PC-9 (cell line): ENCODE measurements at regions not wholly inside any gene's neighbourhood (a gene's known extent, or its start where the extent isn't known, plus 50 kb on each side); places are given as distances from the start of the nearest gene placed in this dataset.

Experiments used
- BruUV-seq: library from RNA; stranded (reverse); fragments of 400-500 nt; replicated peaks from 2 replicates; lab custom pipeline; 2021; lab: Mats Ljungman, UMichigan
- CTCF ChIA-PET: fragments of 300-600 bp; sonication (Branson Sonifier 250); formaldehyde crosslinking; loops from one replicate; lab custom pipeline; 2022; ENCODE audit warnings: antibody characterized with exemption; lab: Charles Lee
- POLR2A ChIA-PET: fragments of 300-600 bp; sonication (Branson Sonifier 250); formaldehyde crosslinking; loops from one replicate; lab custom pipeline; 2022; ENCODE audit warnings: antibody characterized with exemption; ENCODE audit not compliant: unreplicated experiment; lab: Charles Lee
- DNase-seq, 2 experiments: peaks; one replicate each; pipeline versions ENCODE4 v3.0.0 to v3.0.0-alpha.2; 2015 to 2022; ENCODE audit warnings: mixed read lengths in 1 of 2
- H2AFZ ChIP-seq: fragments of 200-600 bp; sonication (generic); 2 replicates; pipeline ENCODE4 v1.8.1; 2017; ENCODE audit warnings: antibody characterized with exemption
- H3F3A ChIP-seq: fragments of 200-600 bp; sonication (generic); 2 replicates; pipeline ENCODE4 v1.8.1; 2017; ENCODE audit warnings: antibody characterized with exemption, mild to moderate bottlenecking, low read depth; ENCODE audit not compliant: insufficient read depth
- H3K27ac ChIP-seq: fragments of 200-600 bp; sonication (generic); 2 replicates; pipeline ENCODE4 v1.6.1; 2016; ENCODE audit warnings: mixed run types
- H3K27me3 ChIP-seq: fragments of 200-600 bp; sonication (generic); 2 replicates; pipeline ENCODE4 v1.6.1; 2016; ENCODE audit warnings: low read depth, mixed run types; ENCODE audit not compliant: insufficient read depth
- H3K36me3 ChIP-seq: fragments of 200-600 bp; sonication (generic); 2 replicates; pipeline ENCODE4 v1.6.1; 2016; ENCODE audit warnings: low read depth, mixed run types
- H3K4me1 ChIP-seq: fragments of 200-600 bp; sonication (generic); replicated peaks from 2 replicates; pipeline ENCODE4 v1.6.1; 2016; ENCODE audit warnings: mixed run types; ENCODE audit not compliant: insufficient read depth
- H3K4me2 ChIP-seq: fragments of 200-600 bp; sonication (generic); 2 replicates; pipeline ENCODE4 v1.6.1; 2017; ENCODE audit warnings: mixed run types
- H3K4me3 ChIP-seq: fragments of 200-600 bp; sonication (generic); 2 replicates; pipeline ENCODE4 v1.6.1; 2016; ENCODE audit warnings: mixed run types
- H3K79me2 ChIP-seq: fragments of 200-600 bp; sonication (generic); 2 replicates; pipeline ENCODE4 v1.6.1; 2017; ENCODE audit warnings: low read depth, mixed run types
- H3K9me2 ChIP-seq: fragments of 200-600 bp; sonication (generic); 2 replicates; pipeline ENCODE4 v1.8.1; 2017; ENCODE audit warnings: mild to moderate bottlenecking; ENCODE audit not compliant: insufficient read depth
- H3K9me3 ChIP-seq: fragments of 200-600 bp; sonication (generic); 2 replicates; pipeline ENCODE4 v1.8.1; 2016; ENCODE audit warnings: low read depth; ENCODE audit not compliant: insufficient read depth
- H4K20me1 ChIP-seq: fragments of 200-600 bp; sonication (generic); 2 replicates; pipeline ENCODE4 v1.8.1; 2017; ENCODE audit not compliant: insufficient read depth
- EZH2 ChIP-seq: fragments of 200-600 bp; sonication (generic); IDR thresholded peaks from 2 replicates; pipeline ENCODE4 v1.8.0; 2017; ENCODE audit warnings: antibody characterized with exemption, low read depth
- intact Hi-C: fragments of 100-400 bp; cut with micrococcal nuclease; formaldehyde crosslinking; loops from one replicate; pipeline ENCODE4 v1.10.0; 2022; ENCODE audit not compliant: unreplicated experiment
- TF ChIP-seq, protein P1 (sequence below): fragments of 200-600 bp; sonication (generic); conservative IDR thresholded peaks from 2 replicates; pipeline ENCODE4 v1.6.1; 2017; ENCODE audit warnings: mixed run types, antibody characterized with exemption, mild to moderate bottlenecking, moderate library complexity

- Histone ChIP-seq H3K4me3 (no peak overlapping the region), H3K79me2 (no peaks in the 10 kb centered on the region), H3F3A (no peaks in the 10 kb centered on the region), H3K4me1 (no peaks in the 10 kb centered on the region), H3K4me2 (no peak overlapping the region), H3K27ac (no peak overlapping the region), H3K27me3 (no peaks in the 10 kb centered on the region), H3K9me3 (0 out of 2 replicates have a peak, but pooled peaks cover 4% of the 10 kb centered on the region), H2AFZ (no peak overlapping the region), H4K20me1 (no peaks in the 10 kb centered on the region), H3K36me3 (no peaks in the 10 kb centered on the region), H3K9me2 (no peaks in the 10 kb centered on the region)
- POLR2A ChIA-PET, result no interaction called here
- TF ChIP-seq, protein P1, sequence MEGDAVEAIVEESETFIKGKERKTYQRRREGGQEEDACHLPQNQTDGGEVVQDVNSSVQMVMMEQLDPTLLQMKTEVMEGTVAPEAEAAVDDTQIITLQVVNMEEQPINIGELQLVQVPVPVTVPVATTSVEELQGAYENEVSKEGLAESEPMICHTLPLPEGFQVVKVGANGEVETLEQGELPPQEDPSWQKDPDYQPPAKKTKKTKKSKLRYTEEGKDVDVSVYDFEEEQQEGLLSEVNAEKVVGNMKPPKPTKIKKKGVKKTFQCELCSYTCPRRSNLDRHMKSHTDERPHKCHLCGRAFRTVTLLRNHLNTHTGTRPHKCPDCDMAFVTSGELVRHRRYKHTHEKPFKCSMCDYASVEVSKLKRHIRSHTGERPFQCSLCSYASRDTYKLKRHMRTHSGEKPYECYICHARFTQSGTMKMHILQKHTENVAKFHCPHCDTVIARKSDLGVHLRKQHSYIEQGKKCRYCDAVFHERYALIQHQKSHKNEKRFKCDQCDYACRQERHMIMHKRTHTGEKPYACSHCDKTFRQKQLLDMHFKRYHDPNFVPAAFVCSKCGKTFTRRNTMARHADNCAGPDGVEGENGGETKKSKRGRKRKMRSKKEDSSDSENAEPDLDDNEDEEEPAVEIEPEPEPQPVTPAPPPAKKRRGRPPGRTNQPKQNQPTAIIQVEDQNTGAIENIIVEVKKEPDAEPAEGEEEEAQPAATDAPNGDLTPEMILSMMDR, result no peak
- no peak for TF ChIP-seq EZH2
- no TSS peak for BruUV-seq
- intact Hi-C loops, result no loop called here
- no peak for DNase-seq
- CTCF ChIA-PET, result no interaction called here
Observed at GRCh38 chr6:131383421-131384411, 189.3 kb upstream of the ARG1 start.

DNA sequence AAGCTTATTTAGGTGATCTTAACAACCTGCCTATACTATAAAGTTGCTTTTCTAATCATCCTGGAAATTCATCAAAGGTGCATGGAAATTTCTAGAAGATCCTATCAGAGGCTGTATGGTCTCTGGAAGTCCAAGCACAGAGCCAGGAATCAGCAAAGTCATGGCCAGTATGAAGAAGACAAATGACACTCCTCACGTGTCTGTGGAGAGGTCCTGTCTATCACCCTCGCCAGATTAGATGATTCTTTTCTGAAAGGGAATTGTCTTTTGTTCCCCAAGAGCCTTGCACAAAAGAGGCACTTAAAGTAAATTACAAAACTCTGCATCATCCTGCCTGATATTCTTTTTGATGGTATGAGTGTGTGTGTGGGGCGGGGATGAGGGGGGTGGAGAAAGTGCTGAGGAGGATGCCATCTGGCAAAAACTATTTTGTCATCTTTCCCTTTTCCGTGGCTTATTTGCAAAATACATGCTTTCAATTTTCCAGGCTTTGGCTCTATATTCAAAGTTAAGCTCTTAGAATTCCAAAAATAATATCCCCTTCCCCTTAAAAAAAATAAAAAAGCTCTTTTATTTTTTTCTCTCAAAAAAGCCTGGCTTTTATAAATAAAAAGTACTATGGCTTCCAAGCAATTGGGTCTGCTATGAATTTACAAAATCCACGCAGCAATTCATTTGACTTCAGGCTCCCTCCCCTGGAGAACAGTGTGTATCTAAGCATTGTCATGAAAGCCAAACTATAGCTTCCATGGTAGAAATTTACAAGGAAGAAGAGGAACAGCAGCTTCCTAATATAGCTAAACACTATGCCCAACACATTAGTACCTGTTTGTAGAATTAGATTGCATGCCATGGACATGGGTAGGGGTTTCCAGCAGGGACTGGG, 185.2 kb upstream of the ARG1 start:
- BruUV-seq, result no TSS peak
- CTCF ChIA-PET, result no interaction called here
- H3K36me3 ChIP-seq, result no peaks in the 10 kb centered on the region
- H3F3A ChIP-seq, result no peaks in the 10 kb centered on the region
- H3K9me2 ChIP-seq, result no peaks in the 10 kb centered on the region
- no peaks in the 10 kb centered on the region for H3K4me1 ChIP-seq
- no peaks in the 10 kb centered on the region for H4K20me1 ChIP-seq
- intact Hi-C loops, result no loop called here
- no peak overlapping the region for H3K4me2 ChIP-seq
- TF ChIP-seq, protein P1, result no peak
- TF ChIP-seq EZH2, result no peak
- no peak for DNase-seq
- POLR2A ChIA-PET, result no interaction called here
- 0 out of 2 replicates have a peak, but pooled peaks cover 4% of the 10 kb centered on the region for H3K9me3 ChIP-seq
- no peaks in the 10 kb centered on the region for H3K79me2 ChIP-seq
- no peak overlapping the region for H3K4me3 ChIP-seq
- H2AFZ ChIP-seq, result no peak overlapping the region
- no peak overlapping the region for H3K27ac ChIP-seq
- no peaks in the 10 kb centered on the region for H3K27me3 ChIP-seq

DNA sequence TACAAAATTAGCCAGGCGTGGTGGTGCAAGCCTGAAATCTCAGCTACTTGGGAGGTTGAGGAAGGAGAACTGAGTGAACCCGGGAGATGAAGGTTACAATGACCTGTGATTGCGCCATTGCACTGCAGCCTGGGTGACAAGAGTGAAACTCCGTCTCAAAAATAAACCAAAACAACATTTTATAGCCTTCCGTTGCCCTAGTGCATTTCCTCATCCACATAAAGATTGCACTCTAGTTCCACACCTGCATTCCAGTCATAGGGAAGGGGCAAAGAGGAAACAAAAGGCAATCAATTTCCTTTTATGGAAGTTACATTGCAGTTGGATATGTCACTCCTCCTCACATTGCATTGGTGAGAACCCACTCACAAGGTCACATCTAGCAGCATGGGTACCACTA, 182.7 kb upstream of the ARG1 start:
- CTCF ChIA-PET, result no interaction called here
- H4K20me1 ChIP-seq, result no peaks in the 10 kb centered on the region
- no peaks in the 10 kb centered on the region for H3F3A ChIP-seq
- no peaks in the 10 kb centered on the region for H3K9me2 ChIP-seq
- H3K9me3 ChIP-seq, result 0 out of 2 replicates have a peak, but pooled peaks cover 4% of the 10 kb centered on the region
- DNase-seq, result no peak
- H3K4me3 ChIP-seq, result no peak overlapping the region
- H3K4me2 ChIP-seq, result no peak overlapping the region
- POLR2A ChIA-PET, result no interaction called here
- no TSS peak for BruUV-seq
- H3K79me2 ChIP-seq, result no peaks in the 10 kb centered on the region
- TF ChIP-seq, protein P1, result no peak
- TF ChIP-seq EZH2, result no peak
- no peaks in the 10 kb centered on the region for H3K27me3 ChIP-seq
- H3K4me1 ChIP-seq, result no peaks in the 10 kb centered on the region
- no peak overlapping the region for H2AFZ ChIP-seq
- no peak overlapping the region for H3K27ac ChIP-seq
- intact Hi-C loops, result no loop called here
- H3K36me3 ChIP-seq, result no peaks in the 10 kb centered on the region
